ENCODE measurements at regions not wholly inside any gene's neighbourhood (a gene's known extent, or its start where the extent isn't known, plus 50 kb on each side); places are given as distances from the start of the nearest gene placed in this dataset.
A peak's percentile ranks its signal among the peaks of the same experiment; 100 is the strongest.

- DNase-seq (ENCODE audit: extremely low read depth in 1 of 11, low read depth in 9 of 11, low spot score in 4 of 11): no peak
These were observed 132.6 kb upstream of the COL8A1 start for GRCh38 chr3:99505646-99506269.

DNA sequence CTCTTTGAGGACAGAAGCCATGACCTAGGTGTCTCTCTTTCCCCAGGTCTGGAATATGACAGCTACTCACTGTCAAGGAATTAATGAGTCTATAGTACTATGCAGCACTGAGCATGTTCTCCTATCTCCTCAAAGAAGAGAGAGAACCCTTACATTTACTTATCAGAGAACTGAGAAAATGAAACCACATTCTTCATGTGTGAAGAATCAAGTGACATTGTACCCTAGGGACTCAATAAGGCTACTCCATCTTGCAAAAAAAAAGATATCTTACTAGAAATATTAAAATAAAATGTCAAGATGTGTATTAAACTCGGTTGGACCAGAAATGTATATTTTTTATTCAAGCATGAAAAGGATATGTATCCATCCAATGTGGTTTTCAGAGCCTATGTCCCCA lies 133.2 kb upstream of the COL8A1 start:
- no peak for DNase-seq (ENCODE audit: extremely low read depth in 1 of 11, low read depth in 9 of 11, low spot score in 4 of 11)

DNA sequence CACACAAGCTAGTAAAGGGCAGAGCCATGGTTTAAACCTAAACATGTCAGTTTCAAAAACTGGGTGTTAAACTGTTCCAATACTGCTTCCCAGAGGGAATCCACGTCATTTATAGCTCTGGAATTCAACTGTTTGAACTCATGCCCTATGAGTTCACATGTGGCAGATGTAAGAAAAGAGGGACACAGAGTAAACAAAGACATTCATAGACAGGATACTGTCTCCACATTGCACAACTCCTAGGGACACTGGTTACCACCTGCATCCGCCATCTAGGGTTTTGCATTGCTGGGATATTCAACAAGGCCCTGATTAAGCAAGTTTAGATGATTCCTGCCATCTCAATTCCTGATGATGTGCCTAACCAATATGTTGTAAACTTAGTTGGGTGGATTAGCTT lies 134.1 kb upstream of the COL8A1 start:
- DNase-seq (ENCODE audit: extremely low read depth in 1 of 11, low read depth in 9 of 11, low spot score in 4 of 11): no peak

DNA sequence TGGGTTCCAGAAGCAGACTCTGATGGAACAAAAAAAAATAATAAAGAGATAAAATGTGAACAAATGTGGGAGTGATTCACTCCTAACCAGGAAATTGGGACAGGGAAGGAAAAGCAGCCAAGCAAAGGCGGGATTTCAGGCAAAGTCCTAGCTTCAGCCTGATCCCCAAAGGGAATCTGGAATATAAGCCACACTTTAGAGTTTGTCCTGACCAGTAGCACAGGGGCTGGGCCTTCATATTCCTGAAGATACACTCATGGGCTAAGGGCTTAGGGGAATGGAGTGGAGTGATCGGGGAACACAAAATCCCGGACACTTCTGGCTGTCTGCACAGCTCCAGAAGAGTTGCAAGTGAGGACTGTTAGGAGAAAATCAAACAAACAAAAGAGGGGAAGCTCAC lies 135.0 kb upstream of the COL8A1 start:
- DNase-seq (ENCODE audit: extremely low read depth in 1 of 11, low read depth in 9 of 11, low spot score in 4 of 11): no peak

DNA sequence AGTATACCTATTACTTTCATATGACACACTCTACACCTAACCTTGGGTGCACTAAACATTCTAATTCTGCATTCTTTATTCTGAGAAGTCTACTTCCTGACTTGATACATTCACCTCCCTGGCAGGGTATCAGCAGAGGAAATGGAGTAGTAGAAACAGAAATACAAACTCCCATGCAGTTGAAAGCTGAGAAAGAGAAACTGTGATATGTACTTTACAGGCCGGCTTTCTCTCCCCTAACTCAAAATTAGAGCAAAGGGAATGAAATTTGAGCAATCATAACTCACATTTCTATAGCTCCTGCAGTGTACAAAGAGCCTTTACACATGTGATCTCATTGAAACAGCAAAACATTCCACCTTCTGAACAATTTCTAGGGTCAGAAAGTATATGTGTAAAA lies 135.5 kb upstream of the COL8A1 start:
- no peak for DNase-seq (ENCODE audit: extremely low read depth in 1 of 11, low read depth in 9 of 11, low spot score in 4 of 11)

DNA sequence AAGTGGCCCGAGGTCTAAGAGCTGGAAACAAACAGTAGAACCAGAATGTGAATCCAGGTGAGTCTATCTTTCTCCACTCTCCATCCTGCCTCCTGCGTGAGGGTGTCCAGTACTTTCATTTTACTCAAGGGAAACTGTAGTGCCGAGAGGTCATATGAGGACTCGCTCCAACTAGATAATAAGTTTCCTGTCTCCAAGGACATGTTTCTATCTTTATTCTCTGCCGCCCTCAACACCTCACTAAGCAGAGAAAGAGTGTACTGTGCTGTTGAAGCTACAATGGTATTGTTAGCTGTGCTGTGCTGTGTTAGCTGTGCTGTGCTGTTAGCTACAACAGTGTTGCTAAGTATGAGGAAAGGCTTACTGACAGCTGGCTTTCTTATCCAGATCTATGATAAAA lies 137.9 kb upstream of the COL8A1 start:
- no peak for DNase-seq (ENCODE audit: extremely low read depth in 1 of 11, low read depth in 9 of 11, low spot score in 4 of 11)

- DNase-seq (ENCODE audit: extremely low read depth in 1 of 11, low read depth in 9 of 11, low spot score in 4 of 11): peak in 5 of 11 donors; percentile 5 to 10 (median 9)
These were observed 138.9 kb upstream of the COL8A1 start for GRCh38 chr3:99499235-99500158.

DNA sequence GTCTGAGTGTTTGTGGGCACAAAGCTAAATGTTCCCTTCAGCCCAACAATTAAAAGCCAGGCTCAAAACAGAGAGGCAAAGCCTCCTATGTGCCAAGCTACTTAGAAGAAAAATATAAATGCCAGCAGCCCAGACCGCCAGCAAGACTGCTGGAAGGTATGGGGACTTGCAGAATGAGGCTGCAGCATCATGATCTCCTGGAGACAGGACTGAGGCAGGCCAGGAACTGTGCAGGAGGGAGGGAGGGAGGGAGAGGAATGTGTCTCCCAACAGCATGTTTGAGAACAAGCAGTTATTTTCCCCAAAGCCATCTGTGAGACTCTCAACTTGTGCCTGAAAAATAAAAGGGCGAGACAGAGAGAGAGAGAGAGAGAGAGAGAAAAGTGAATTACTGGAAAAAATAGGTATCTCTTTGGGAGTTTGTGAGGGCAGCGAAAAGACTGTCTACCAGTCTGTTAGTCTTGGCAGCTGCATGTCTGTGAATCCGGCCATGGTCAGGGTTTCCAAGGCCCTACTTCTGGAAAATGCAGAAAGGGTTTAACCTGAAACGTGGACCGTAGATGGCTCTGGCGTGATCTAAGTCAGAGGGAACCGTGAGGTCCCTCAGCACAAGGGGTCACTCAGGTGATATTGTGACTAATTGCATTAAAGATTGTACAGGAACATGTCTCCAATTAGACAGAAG lies 139.7 kb upstream of the COL8A1 start:
- DNase-seq (ENCODE audit: extremely low read depth in 1 of 11, low read depth in 9 of 11, low spot score in 4 of 11): no peak

DNA sequence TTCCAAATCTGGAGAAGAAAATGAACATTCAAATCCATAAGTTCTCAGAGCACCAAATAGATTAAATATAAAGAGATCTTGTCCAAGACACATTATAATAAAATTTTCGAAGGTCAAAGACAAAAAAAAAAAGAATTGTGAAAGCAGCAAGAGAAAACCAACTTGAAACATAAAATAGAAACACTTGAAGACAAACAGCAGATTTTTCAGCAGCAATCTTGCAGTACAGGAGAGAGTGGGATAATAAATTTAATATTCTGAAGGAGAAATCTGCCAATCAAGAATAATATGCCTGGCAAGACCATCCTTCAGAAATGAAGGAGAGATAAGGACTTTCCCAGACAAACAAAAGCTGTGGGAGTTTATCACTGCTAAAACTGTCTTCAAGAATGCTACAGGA lies 150.5 kb upstream of the COL8A1 start:
- no peak for DNase-seq (ENCODE audit: extremely low read depth in 1 of 11, low read depth in 9 of 11, low spot score in 4 of 11)

GRCh38 chr3:99485286-99485685 lies 153.1 kb upstream of the COL8A1 start:
- DNase-seq (ENCODE audit: extremely low read depth in 1 of 11, low read depth in 9 of 11, low spot score in 4 of 11): no peak

DNA sequence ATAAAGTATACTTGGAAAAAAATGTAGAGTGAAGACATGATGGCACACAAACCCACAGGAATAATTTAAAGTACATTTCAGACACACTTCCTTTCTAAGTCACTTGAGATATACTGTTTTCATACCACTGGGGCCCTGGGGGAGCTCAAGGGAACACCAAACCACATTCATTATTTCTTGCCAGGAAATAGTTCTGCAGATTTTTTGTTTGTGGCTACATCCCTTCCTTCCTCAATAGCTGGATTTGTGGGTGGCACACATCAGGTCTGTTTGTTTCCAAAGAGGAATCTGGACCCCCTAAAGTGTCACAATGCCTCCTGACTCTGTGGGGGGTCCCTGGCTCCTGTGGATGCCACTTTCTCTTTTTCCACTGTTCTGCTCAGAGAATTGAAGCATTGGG lies 153.5 kb upstream of the COL8A1 start:
- DNase-seq (ENCODE audit: extremely low read depth in 1 of 11, low read depth in 9 of 11, low spot score in 4 of 11): no peak

DNA sequence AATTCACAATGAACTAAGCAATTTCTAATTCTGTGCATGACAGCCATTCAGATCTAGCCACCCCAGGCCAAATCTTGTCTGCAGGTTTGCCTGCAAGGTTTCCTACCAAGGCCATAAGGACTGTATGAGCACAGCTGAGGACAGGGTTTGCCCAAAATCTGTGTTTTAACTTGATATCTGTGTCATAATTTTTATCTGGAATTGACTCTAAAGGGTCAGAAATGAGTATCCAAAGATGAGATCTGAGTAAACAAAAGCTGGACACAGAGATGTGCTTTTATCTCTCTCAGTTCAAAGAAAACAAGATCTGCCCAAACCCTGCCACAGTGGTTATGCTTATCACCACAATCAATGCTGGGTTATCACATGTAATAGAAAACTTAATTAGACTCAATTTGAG lies 154.6 kb upstream of the COL8A1 start:
- DNase-seq (ENCODE audit: extremely low read depth in 1 of 11, low read depth in 9 of 11, low spot score in 4 of 11): no peak

- no peak for DNase-seq (ENCODE audit: extremely low read depth in 1 of 11, low read depth in 9 of 11, low spot score in 4 of 11)
These were observed 156.2 kb upstream of the COL8A1 start for GRCh38 chr3:99482191-99482590.

DNA sequence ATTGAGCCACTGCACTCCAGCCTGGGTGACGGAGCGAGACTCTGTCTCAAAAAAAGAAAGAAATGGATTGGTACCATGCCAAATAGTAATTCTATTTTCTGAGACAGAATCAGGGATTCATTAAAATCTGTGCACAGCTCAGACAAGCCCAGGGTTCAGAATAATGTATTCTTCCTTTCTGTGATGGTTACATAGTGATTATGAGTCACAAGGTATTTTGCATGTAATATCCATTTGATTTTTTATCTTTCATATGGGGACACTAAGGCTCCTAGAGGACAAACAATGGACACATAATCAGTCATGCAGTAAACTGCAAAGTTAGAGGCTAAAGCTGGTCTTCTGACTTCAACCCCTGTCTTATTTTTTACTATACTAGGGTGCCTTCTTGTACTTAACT lies 156.8 kb upstream of the COL8A1 start:
- DNase-seq (ENCODE audit: extremely low read depth in 1 of 11, low read depth in 9 of 11, low spot score in 4 of 11): no peak

DNA sequence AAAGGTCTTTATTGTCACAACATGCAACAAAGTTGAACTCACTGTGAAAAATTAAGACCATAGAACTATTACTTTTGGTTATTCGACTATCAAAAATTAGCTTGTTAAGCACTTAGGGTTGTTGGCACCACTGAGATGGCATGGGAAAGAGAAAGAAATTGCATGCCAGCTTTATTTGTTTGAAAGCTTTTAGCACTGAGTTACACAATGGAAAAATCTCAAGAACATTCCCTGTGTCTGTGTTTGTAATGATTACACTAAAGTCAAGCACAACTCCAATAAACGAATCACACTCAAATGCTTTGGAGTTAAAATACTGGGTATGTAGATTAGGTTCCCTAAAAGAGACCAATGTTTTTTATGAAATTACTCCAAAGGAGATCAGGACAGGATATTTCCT lies 158.6 kb upstream of the COL8A1 start:
- no peak for DNase-seq (ENCODE audit: extremely low read depth in 1 of 11, low read depth in 9 of 11, low spot score in 4 of 11)

DNA sequence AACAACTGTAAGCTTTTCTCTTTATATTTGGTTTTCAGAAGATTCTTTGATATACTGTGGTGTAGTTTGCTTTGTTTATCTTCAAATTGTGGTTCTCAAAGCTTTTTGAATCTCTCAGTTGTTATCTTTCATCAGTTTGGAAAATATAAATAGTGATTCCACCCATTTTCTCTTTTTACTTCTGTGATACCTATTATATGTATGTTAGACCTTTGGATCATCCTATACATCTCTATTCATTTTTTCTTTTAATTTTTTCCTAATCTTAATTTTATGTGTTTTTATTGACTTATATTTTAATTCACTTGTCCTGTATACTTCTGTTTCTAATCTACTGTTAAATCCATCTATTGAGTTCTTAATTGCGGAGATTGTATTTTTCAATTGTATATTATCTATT lies 160.7 kb upstream of the COL8A1 start:
- DNase-seq (ENCODE audit: extremely low read depth in 1 of 11, low read depth in 9 of 11, low spot score in 4 of 11): no peak

DNA sequence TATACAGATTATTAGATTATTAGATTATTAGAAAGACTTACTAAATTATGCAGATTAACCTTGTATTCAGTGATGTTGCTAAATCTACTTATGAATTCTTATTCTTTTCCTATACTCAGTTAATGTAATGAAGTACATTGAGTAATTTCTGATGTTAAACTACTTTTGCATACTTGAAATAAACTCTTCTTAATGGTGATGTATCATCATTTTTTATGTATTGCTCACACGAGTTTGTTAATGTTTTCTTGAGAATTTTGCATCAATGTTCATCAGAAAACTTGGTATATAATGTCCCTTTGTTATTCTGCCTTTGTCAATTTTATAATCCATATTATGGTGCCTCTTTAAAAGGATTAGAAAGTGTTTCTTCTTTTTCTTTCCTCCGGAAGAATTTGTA lies 163.2 kb upstream of the COL8A1 start:
- no peak for DNase-seq (ENCODE audit: extremely low read depth in 1 of 11, low read depth in 9 of 11, low spot score in 4 of 11)

DNA sequence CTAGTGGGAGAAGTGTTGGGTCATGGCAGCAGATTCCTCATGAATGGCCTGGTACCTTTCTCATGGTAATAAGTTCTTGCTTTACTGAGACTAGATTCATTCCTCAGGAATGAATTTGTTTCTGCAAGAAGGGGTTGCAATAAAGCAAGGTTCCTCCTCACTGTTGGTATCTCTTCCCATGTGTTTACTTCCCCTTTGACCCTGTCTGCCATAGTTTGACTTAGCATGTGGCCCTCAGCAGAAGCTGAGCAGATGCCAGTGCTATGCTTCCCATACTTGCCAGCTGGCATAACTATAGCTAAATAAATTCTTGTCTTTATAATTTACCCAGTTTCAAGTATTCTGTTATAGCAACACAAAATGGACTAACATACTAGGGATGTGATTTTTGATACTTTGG lies 163.6 kb upstream of the COL8A1 start:
- DNase-seq (ENCODE audit: extremely low read depth in 1 of 11, low read depth in 9 of 11, low spot score in 4 of 11): no peak

DNA sequence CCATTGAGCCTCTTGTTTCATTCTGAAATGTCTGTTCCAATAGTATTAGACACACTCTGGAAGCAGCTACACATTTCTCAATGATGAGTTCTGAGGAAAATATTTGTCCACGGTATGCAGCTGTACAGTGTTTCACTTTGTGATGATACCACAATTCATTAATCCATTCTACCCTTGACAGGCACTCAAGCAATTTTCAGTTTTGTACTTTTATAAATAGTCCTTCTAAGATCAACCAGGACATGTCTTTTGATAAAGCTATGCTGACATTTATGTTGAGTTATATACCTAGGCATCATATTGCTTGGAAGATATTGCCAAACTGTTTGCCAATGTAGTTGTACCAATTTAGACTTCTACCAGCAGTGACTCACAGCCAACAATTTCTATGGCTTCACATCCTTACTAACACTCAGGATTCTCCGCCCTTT lies 165.1 kb upstream of the COL8A1 start:
- DNase-seq (ENCODE audit: extremely low read depth in 1 of 11, low read depth in 9 of 11, low spot score in 4 of 11): no peak

DNA sequence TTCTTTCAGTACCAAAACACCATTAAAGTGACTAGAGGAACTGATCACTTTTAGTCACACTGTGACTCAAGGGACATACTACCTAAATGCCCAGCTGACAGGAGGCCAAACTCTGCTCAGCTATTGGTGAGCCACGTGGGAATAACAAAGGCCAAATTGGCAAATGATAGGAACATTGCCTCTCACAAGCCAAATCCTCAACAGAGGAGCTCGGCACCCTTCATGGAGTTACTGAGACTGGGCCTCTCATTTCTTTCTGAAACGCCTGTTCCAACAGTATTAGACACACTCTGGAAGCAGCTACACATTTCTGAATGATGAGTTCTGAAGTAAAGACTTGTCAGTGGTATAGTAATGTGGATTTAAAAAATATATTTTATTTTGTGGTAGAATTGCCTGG lies 166.0 kb upstream of the COL8A1 start:
- DNase-seq (ENCODE audit: extremely low read depth in 1 of 11, low read depth in 9 of 11, low spot score in 4 of 11): no peak
